ENCODE measurements at regions not wholly inside any gene's neighbourhood (a gene's known extent, or its start where the extent isn't known, plus 50 kb on each side); places are given as distances from the start of the nearest gene placed in this dataset.

- CTCF ChIA-PET: no interaction called here
Measured at GRCh38 chr17:71111460-71111859, 942.1 kb downstream of the KCNJ2 start.

GRCh38 chr17:71111934-71112333 lies 942.6 kb downstream of the KCNJ2 start:
- no peak overlapping the region for H3K4me2 ChIP-seq
- no TSS peak for BruUV-seq (replicated peaks)
- H3K9me2 ChIP-seq (ENCODE audit: insufficient read depth): no peaks in the 10 kb centered on the region
- no peaks in the 10 kb centered on the region for H3K36me3 ChIP-seq (ENCODE audit: low read depth)
- TF ChIP-seq EZH2 (IDR thresholded peaks at IDR 0.05; ENCODE audit: low read depth): no peak
- TF ChIP-seq CTCF (conservative IDR thresholded peaks at IDR 0.05): no peak
- H4K20me1 ChIP-seq (ENCODE audit: insufficient read depth): no peaks in the 10 kb centered on the region
- no peak overlapping the region for H3K4me3 ChIP-seq
- H3K27me3 ChIP-seq (ENCODE audit: insufficient read depth, low read depth): no peaks in the 10 kb centered on the region
- no peaks in the 10 kb centered on the region for H3K79me2 ChIP-seq (ENCODE audit: low read depth)
- CTCF ChIA-PET: no interaction called here
- intact Hi-C loops (cut with micrococcal nuclease; ENCODE audit: unreplicated experiment): loop anchor here (10.0 kb wide), 1 partner anchor 347 kb away; no protein-coding TSS in a partner anchor
- DNase-seq: no peak
- H3K4me1 ChIP-seq (replicated peaks; ENCODE audit: insufficient read depth): no peaks in the 10 kb centered on the region
- no peaks in the 10 kb centered on the region for H3K9me3 ChIP-seq (ENCODE audit: insufficient read depth, low read depth)
- no peak overlapping the region for H3K27ac ChIP-seq
- POLR2A ChIA-PET (ENCODE audit: unreplicated experiment): no interaction called here
- H2AFZ ChIP-seq: no peak overlapping the region
- H3F3A ChIP-seq (ENCODE audit: insufficient read depth, low read depth): no peaks in the 10 kb centered on the region

More at GRCh38 chr17:71111460-71111859, 942.1 kb downstream of the KCNJ2 start:
- intact Hi-C loops (cut with micrococcal nuclease; ENCODE audit: unreplicated experiment): loop anchor here (10.0 kb wide), 1 partner anchor 347 kb away; no protein-coding TSS in a partner anchor
- Histone ChIP-seq H2AFZ (no peak overlapping the region), H4K20me1 (ENCODE audit: insufficient read depth) (no peaks in the 10 kb centered on the region), H3K9me2 (ENCODE audit: insufficient read depth) (no peaks in the 10 kb centered on the region), H3K4me2 (no peak overlapping the region), H3K4me1 (replicated peaks; ENCODE audit: insufficient read depth) (no peaks in the 10 kb centered on the region), H3F3A (ENCODE audit: insufficient read depth, low read depth) (no peaks in the 10 kb centered on the region), H3K27me3 (ENCODE audit: insufficient read depth, low read depth) (no peaks in the 10 kb centered on the region), H3K36me3 (ENCODE audit: low read depth) (no peaks in the 10 kb centered on the region), H3K4me3 (no peak overlapping the region), H3K27ac (no peak overlapping the region), H3K79me2 (ENCODE audit: low read depth) (no peaks in the 10 kb centered on the region), H3K9me3 (ENCODE audit: insufficient read depth, low read depth) (no peaks in the 10 kb centered on the region)
- no peak for TF ChIP-seq CTCF (conservative IDR thresholded peaks at IDR 0.05)
- BruUV-seq (replicated peaks): no TSS peak
- no peak for DNase-seq
- POLR2A ChIA-PET (ENCODE audit: unreplicated experiment): no interaction called here

GRCh38 chr17:71113347-71113746 lies 944.0 kb downstream of the KCNJ2 start:
- Histone ChIP-seq H3K9me2 (ENCODE audit: insufficient read depth) (no peaks in the 10 kb centered on the region), H3K4me2 (no peak overlapping the region), H3K4me3 (no peak overlapping the region), H2AFZ (no peak overlapping the region), H3K27ac (no peak overlapping the region), H4K20me1 (ENCODE audit: insufficient read depth) (no peaks in the 10 kb centered on the region), H3F3A (ENCODE audit: insufficient read depth, low read depth) (no peaks in the 10 kb centered on the region), H3K4me1 (replicated peaks; ENCODE audit: insufficient read depth) (0 out of 2 replicates have a peak, but pooled peaks cover 3% of the 10 kb centered on the region), H3K79me2 (ENCODE audit: low read depth) (no peaks in the 10 kb centered on the region), H3K27me3 (ENCODE audit: insufficient read depth, low read depth) (no peaks in the 10 kb centered on the region), H3K9me3 (ENCODE audit: insufficient read depth, low read depth) (no peaks in the 10 kb centered on the region), H3K36me3 (ENCODE audit: low read depth) (no peaks in the 10 kb centered on the region)
- DNase-seq: no peak
- intact Hi-C loops (cut with micrococcal nuclease; ENCODE audit: unreplicated experiment): loop anchor here (10.0 kb wide), 1 partner anchor 349 kb away; no protein-coding TSS in a partner anchor
- ChIA-PET CTCF (no interaction called here), POLR2A (ENCODE audit: unreplicated experiment) (no interaction called here)
- BruUV-seq (replicated peaks): no TSS peak
- TF ChIP-seq CTCF (conservative IDR thresholded peaks at IDR 0.05) (no peak), EZH2 (IDR thresholded peaks at IDR 0.05; ENCODE audit: low read depth) (no peak)

Measured in PC-9 (cell line).